Suprapubic skin (tissue), 4 donors: ENCODE measurements at regions not wholly inside any gene's neighbourhood (a gene's known extent, or its start where the extent isn't known, plus 50 kb on each side); places are given as distances from the start of the nearest gene placed in this dataset.
"Not testable (repeated sequence)": the region's sequence is repeated elsewhere in the genome, so short reads cannot be mapped to it uniquely, and the experiment has no call there.

Source experiments
- CTCF ChIP-seq, 2 donors: fragments of 200-600 bp in 1 of 2; fragments of 450-650 bp in 1 of 2; sonication (generic) in 1 of 2; IDR thresholded peaks; one replicate each; pipeline ENCODE4 v1.5.1; 2016 to 2019; ENCODE audit warnings: antibody characterized with exemption in 2 of 2, mild to moderate bottlenecking in 1 of 2, moderate library complexity in 1 of 2
- EP300 ChIP-seq: sonication (generic); formaldehyde crosslinking; IDR thresholded peaks from one replicate; pipeline ENCODE4 v1.6.1; 2017; ENCODE audit warnings: antibody characterized with exemption
- POLR2A ChIP-seq, 2 donors: fragments of 450-650 bp; IDR thresholded peaks; one replicate each; pipeline ENCODE4 v1.6.1; 2017; ENCODE audit warnings: antibody characterized with exemption in 2 of 2, mild to moderate bottlenecking in 2 of 2, moderate library complexity in 2 of 2
- POLR2AphosphoS5 ChIP-seq, 3 donors: sonication (generic); formaldehyde crosslinking; IDR thresholded peaks; one replicate each; pipeline ENCODE4 v1.6.1; 2017; ENCODE audit warnings: antibody characterized with exemption in 3 of 3

DNA sequence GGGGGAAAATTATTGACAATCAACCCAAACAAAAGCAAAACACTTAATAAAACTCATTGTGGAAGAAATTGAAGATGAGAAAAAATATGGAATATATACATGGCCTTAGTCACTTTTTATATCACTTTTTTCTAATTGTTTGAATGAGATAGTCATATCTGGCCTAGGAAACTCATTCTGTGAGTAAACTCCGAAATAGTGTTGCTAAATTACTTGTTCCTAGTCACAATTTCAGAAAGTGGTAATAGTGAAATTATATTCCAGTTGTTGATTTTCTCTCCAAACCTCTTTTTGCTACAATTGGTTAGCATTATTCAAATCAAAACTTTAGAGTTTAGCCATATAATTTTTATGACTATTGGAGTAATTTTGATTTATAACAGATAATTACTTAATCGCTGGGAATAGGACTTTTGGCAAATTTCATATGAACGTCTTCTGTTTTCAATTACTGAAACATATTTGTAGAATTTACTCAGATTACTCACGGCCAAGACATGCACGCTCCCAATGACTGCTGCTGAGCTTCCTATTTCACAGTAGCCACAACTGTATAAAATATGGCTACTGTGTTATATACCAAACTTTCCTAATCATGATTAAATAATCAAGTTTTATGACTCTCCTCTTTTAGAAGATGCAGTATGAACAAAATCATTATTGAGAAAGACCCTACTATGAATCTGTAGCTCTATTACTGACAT lies 199.7 kb upstream of the ZNF322 start:
- TF ChIP-seq CTCF (IDR thresholded peaks at IDR 0.05); POLR2A (IDR thresholded peaks at IDR 0.05); POLR2AphosphoS5 (IDR thresholded peaks at IDR 0.05); EP300: not testable (repeated sequence)
